Omental fat pad (tissue), 3 donors: ENCODE measurements at regions not wholly inside any gene's neighbourhood (a gene's known extent, or its start where the extent isn't known, plus 50 kb on each side); places are given as distances from the start of the nearest gene placed in this dataset.
"Not testable (repeated sequence)": the region's sequence is repeated elsewhere in the genome, so short reads cannot be mapped to it uniquely, and the experiment has no call there.

Source experiments
- ATAC-seq: fragments of 150-250 bp; one replicate; pipeline ENCODE4 v1.9.1; 2016; ENCODE audit warnings: mild to moderate bottlenecking, moderate library complexity; ENCODE audit not compliant: low FRiP score
- DNase-seq: peaks from one replicate; pipeline ENCODE4 v3.0.0-alpha.2; 2019; ENCODE audit warnings: low spot score
- TF ChIP-seq, protein P1 (sequence below), 3 donors: fragments of 450-650 bp; IDR thresholded peaks; one replicate each; pipeline ENCODE4 v1.5.1; 2016 to 2017; ENCODE audit warnings: antibody characterized with exemption in 3 of 3, mild to moderate bottlenecking in 3 of 3, moderate library complexity in 2 of 3

DNA sequence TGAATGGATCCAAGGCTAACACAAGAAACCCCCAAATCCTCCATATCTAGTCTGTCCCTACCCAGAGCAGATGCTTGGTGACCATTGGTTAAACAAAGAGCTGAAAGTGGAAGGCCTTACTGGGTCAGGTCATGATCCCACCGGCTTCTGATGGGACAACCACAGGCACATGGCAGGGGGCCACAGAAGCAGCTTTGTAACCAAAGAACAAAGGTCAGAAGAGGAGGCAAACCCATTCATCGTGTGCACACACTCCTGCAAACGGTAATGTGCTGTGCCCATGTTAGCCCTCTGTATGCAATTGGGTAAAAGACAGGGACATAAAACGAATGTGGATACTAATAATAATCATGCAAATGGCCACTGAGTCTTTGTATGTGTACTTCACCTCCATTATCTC, 133.3 kb upstream of the SLC6A11 start:
- ATAC-seq: no peak
- TF ChIP-seq, protein P1, sequence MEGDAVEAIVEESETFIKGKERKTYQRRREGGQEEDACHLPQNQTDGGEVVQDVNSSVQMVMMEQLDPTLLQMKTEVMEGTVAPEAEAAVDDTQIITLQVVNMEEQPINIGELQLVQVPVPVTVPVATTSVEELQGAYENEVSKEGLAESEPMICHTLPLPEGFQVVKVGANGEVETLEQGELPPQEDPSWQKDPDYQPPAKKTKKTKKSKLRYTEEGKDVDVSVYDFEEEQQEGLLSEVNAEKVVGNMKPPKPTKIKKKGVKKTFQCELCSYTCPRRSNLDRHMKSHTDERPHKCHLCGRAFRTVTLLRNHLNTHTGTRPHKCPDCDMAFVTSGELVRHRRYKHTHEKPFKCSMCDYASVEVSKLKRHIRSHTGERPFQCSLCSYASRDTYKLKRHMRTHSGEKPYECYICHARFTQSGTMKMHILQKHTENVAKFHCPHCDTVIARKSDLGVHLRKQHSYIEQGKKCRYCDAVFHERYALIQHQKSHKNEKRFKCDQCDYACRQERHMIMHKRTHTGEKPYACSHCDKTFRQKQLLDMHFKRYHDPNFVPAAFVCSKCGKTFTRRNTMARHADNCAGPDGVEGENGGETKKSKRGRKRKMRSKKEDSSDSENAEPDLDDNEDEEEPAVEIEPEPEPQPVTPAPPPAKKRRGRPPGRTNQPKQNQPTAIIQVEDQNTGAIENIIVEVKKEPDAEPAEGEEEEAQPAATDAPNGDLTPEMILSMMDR (IDR thresholded peaks at IDR 0.05): no peak

DNA sequence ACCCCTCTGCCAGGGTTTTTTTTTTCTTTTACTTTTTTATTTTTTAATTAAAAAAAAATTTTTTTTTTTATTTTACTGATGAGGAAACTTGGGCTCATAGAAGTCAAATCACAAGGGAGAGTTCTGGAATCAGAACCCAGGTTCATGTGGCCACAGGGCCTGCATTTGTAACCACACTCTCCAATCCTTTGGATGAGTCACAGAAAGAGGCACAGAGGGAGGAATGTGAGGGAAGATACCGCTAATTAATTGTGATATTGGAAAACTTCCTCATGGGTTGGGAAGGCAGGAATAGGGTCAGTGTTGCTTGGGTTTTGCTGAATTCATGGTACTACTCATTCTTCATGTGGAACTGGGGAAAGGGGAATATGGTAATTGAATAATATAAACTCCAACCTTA, 132.9 kb upstream of the SLC6A11 start:
- TF ChIP-seq, protein P1 (IDR thresholded peaks at IDR 0.05): no peak
- ATAC-seq: no peak
- no peak for DNase-seq

More for the DNA sequence above, 133.3 kb upstream of the SLC6A11 start:
- DNase-seq: no peak

DNA sequence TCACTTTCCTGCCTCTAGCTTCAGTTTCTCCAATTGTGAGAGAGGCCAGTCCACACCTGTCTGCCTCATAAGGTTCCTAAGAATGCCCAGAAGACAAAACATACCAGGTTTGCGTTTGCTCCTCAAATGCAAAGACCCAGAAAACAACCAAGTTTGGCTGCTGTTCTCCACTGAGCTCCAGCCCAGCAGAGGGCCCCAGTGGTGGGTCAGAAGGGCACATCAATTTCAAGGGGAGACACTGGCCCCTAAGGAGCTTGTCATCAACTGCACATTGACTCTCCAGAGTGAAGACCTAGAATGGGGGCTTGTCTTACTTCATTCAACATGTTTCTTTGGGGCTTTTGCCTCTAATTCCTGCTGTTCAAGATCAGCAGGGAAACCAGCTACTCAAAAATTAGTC, 127.9 kb upstream of the SLC6A11 start:
- TF ChIP-seq, protein P1 (IDR thresholded peaks at IDR 0.05): no peak

DNA sequence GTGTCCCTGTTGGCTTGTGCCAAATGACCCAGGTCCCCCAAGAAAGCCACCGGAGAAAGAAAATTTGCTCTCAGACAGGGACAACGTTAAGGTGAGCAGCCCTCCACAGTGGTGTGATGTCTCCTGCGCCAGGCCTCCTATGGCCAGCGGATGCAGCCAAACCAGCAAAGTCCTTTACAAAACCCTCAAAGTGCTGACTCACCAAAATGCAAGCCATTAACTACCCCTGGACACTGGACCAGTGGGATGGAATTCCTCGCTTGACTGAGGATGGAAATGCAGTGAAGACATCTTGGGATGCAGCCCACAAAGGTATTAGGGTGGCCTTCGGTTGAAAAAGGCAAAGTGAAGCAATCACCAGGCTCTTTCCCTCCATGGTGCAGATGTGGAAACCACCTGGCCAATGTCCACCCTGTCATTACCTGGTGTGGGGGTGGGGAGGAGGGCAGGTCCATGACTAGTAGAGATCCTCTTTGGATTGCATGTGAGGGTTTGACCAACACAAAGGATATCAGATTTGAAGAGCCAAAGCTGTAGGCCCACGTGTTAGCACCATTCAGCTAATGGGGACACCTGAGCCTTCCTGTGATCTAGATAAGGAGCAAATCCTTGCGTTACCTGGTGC, 127.4 kb upstream of the SLC6A11 start:
- DNase-seq (no peak), ATAC-seq (no peak)
- TF ChIP-seq, protein P1 (IDR thresholded peaks at IDR 0.05): no peak

More for the DNA sequence above, 127.9 kb upstream of the SLC6A11 start:
- ATAC-seq (no peak), DNase-seq (no peak)

DNA sequence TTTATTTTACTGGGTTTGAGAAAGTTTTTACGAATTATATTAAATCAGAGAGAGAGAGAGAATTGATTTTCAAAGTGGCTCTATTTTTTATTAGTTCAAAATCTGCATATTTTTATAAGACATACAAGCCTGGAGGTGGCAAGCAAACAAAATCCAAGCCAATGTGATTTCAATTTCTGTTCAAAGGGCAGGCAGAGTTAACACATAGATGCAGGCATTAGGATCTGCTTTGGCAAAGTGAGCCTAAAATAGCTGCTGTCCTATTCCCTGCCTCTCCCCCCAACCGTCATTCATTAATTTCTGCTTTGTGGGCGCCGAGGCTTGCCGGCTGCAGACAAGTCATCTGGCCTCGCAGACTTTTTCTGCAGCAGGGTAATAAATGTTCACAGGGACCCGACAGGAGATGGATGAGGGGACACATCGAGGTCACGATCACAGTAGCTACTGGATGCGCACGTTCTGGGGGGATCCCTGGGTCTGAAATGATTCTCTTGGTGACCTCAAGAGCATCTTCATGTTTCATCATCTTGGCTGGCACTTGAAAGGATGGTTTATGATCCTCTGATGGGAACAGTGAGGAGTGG, 123.9 kb upstream of the SLC6A11 start:
- DNase-seq (no peak), ATAC-seq (no peak)
- TF ChIP-seq, protein P1 (IDR thresholded peaks at IDR 0.05): no peak

DNA sequence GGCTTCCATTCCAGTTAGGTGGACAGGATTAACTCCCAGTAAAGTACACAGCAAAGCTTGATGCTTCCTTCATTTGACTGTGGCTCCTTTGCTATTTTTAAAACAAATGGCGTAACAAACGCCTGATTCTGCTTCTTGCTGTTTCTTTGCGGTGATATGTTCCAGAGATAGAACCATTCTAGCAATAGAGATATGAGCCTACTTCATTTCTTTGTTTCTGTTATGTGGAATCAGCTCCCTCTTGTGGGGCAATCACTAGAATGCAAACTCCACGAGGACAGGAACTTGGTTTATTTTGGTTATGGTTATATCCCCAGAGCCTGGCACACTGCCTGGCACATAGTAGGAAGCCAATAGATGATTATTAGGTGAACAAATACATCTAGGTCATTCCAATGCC, 122.6 kb upstream of the SLC6A11 start:
- DNase-seq (no peak), ATAC-seq (no peak)
- TF ChIP-seq, protein P1 (IDR thresholded peaks at IDR 0.05): no peak

DNA sequence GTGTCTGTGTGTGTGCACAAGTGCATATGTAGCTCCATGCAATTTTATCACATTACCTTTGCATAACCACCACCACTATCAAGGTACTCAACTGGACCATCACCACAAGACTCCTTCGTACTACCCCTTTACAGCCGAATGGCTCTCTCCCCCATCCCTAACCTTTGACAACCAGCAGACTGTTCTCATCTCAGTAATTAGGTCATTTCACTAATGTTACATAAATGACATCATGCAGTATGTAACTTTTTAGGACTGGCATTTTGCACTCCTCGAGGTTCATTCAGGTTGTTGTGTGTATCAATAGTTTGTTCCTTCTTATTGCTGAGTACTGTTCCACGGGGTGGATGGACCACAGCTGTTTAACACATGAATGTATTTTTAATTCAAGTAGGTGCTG, 121.8 kb upstream of the SLC6A11 start:
- TF ChIP-seq, protein P1 (IDR thresholded peaks at IDR 0.05): no peak
- ATAC-seq: no peak
- DNase-seq: no peak

DNA sequence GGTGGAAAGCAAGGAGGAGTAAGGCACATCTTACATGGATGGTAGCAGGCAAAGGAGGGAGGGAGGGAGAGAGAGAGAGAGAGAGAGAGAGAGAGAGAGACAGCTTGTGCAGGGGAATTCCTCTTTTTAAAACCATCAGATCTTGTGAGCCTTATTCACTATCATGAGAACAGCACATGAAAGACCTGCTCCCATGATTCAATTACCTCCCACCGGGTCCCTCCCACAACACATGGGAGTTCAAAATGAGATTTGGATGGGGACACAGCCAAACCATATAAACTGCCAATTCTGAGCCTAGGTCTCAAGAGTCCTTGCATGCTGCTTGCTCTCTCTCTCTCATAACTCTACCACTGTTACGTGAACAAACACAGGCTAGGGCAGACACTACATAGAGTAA, 120.8 kb upstream of the SLC6A11 start:
- ATAC-seq, DNase-seq: not testable (repeated sequence)
